Glomerular endothelial cell (primary cell): ENCODE measurements at regions not wholly inside any gene's neighbourhood (a gene's known extent, or its start where the extent isn't known, plus 50 kb on each side); places are given as distances from the start of the nearest gene placed in this dataset.
"Not testable (repeated sequence)": the region's sequence is repeated elsewhere in the genome, so short reads cannot be mapped to it uniquely, and the experiment has no call there.

Source experiments
- DNase-seq: peaks from one replicate; pipeline ENCODE4 v3.0.0-alpha.2; 2011; ENCODE audit warnings: low read depth, low spot score; ENCODE audit errors: extremely low read depth

DNA sequence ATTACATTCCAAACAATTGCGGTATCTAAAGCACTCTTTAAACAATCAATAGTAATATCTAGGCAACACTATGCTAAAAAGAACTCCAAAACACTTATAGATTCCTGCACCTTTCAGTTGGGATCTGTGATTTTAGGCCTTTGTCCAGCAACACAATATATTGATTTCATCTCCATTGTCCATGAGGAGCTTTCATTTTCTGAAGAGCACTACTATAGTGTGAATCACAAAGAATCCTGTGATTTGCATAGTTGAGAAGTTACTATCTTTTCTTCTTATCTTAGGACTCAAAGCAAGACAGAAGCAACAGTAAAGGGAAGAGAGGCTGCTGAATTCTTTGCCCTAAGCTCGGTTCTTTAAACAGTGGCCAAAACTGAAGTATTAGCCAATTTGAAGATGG lies 846.8 kb downstream of the IPMK start:
- no peak for DNase-seq

DNA sequence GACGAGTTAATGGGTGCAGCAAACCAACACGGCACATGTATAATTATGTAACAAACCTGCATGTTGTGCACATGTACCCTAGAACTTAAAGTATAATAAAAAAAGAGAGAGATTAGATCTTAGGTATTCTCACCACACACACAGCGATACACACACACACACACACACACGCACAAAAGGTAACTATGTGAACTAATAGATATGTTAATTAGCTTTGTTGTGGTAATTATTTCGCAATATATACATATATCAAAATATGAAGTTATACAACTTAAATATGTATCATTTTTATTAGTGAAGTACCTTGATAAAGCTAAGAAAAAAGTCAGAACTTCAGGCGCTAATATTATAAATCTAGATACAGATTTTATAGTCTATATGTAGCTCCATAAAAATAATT lies 849.2 kb downstream of the IPMK start:
- no peak for DNase-seq

DNA sequence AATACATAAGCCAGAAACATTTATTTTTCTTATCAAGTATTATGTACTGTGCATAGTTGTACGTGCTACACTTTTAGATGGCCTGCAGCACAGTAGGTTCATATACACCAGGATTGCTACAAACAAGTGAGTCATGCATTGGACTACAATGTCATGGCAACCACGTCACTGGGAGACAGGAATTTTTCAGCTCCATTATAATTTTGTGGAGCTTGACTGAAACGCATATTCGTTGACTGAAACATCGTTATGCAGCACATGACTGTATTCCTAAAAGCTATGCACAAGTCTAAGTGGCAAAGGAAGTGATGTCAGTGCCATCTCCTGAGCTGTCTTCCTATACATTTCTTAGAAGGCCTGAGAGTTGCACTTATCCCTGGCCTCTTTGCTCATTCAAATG lies 871.8 kb downstream of the IPMK start:
- no peak for DNase-seq

DNA sequence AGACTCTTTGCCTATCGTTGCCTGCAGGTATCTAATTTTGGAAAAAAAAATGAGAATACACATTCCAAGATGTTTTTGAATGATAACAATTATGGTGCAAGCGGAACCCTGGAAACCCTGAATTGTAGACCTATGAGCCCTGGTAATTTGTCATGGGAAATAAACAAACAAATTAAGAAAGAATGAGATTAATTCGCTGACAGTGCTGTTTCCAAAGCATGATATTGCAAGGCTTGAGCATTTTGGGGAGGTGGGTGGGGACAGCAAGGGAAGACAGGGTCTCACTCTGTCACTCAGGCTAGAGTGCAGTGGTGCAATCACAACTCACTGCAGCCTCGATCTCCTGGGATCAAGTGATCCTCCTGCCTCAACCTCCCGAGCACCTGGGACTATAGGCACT lies 900.3 kb downstream of the IPMK start:
- no peak for DNase-seq

DNA sequence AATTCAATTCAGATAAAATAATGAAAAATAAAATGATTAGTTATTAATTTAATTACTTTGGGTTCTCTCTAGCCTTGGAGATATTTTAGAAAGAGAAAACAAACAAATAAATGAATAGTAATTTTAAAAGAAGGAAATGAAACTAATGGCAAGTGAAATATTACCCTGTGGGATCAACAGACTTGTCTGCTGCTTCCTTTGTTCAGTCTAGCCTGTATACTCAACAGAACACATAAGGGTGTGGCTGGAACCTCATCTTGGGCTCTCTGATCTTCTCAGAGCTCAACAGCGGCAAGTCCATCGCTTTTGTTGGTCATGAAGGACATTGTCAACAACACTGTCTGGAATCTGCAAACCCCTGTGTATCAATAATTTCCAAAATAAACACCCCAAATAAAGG lies 904.9 kb downstream of the IPMK start:
- DNase-seq, result no peak

DNA sequence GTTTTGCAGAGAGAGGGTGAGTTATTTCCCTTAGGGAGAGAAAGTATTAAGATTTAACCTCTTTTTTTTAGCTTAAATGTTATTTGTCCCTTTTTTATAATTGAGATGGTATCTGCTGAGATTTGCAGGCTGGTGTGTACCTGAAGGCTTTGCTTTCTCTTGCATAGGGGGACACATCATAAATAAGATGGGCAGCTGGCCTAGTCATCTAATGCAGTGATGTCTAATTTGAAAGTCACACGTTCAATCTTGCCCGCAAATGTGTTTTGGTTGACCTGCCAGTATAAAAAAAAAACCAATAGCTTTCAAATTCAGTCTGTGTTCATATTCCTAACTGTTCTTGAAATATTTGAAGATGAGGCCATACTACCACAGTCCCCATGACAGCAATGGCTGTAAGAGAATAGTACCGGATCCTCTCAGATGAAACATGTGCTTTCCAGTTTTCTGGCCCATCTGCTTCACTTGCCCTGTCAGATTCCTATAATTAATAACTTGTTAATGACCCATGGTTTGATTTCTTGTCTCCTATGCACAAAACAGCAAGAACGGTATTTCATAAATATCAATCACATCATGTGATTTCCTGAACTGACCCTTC lies 914.2 kb downstream of the IPMK start:
- DNase-seq, result no peak

DNA sequence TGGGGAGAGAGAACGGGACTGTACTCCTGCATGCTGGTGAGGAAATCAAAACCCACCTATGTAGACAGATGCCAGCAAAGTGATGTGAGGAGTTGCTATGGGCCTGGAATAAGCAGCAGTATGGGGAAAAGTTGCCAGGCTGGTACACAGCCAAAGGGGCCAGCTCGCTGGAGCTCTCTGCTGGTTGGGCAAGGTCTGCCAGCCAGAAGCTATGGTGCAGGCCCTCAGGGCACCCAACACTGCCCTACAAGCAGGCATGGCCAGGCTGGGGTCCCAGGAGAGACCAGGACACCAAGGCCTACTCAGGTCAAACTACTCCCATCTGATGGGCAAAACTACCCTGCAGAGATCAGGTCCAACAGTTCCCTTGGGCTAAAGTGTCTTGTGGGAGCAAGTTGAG lies 916.6 kb downstream of the IPMK start:
- DNase-seq, result no peak

DNA sequence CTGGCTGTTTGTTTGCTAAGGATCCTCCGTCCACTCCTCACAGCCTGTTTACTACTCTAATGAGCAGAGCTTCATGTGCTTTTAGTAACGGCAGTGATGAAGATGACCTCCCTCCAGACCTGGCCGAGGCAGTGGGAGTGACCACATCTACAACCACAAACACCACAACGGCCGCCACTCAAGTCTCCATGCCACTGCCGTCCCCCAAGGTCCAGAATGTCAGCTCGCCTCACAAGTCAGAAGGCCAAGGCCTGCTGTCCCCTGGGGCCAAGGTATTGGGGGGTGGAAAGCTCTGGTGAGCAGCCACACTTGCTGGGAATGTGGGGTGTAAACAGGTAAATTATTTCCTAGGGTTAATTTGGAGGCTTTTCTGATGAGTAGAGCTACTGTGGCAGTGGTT lies 926.4 kb downstream of the IPMK start:
- DNase-seq, result no peak

DNA sequence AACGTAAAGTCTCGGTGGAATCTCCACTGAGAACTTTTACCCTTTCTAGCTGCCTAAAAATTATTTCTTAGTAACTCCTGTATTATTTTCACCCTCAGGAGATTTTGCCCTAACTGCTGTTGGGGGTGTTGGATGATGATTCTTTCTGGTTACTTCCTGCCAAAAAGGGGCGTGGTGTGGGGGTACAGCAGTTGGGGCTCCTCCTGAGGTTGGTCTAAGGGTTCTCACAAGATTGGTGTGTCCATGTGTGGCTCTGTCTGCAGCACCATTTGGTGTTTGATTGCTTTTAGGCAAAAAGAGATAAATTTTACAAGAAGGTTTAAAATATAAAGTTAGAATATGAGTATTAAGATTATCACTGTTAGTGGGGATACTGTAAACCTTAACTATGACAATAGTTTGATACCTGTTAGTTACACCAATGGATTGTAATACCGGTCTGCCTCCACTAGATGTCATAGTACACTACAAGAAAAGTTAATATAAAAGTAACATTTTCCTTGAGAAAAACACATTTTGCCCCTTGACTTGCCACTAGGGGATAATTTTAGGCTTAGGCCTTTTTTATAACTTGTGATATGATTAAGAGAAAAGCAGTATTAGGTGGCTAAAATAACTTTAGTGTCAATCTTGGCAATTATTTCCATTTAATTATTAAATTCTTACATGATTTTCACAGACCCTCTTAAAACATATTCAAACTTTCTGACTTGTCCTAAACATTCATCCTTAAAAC lies 928.7 kb downstream of the IPMK start:
- peak; percentile 10 for DNase-seq

DNA sequence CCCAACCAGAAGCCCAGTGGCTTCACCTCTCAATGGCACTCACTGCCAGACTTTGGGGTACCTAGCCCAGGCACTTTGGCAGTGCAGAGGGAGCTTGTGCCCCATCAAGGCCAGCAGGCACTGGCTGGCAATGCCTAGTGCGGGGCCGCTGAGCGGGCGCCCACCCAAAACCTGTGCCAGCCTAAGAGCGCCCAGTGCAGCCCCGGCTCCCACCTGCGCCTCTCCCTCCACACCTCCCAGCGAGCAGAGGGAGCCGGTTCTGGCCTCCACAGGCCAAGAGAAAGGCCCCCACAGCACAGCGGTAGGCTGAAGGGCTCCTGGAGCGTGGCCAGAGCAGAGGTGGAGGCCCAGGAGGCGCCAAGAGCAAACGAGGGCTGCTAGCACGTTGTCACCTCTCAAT lies 930.8 kb downstream of the IPMK start:
- DNase-seq, result no peak

DNA sequence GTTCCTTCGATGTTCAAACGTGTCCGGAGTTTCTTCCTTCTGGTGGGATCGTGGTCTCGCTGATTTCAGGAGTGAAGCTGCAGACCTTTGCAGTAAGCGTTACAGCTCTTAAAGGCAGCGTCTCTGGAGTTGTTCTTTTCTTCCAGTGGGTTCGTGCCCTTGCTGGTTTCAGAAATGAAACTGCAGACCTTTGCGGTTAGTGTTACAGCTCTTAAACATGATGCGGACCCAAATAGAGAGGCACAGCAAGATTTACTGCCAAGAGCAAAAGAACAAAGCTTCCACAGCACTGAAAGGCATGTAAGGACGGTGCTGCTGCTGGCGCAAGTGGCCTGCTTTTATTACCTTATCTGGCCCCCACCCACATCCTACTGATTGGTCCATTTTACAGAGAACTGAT lies 931.4 kb downstream of the IPMK start:
- no peak for DNase-seq

DNA sequence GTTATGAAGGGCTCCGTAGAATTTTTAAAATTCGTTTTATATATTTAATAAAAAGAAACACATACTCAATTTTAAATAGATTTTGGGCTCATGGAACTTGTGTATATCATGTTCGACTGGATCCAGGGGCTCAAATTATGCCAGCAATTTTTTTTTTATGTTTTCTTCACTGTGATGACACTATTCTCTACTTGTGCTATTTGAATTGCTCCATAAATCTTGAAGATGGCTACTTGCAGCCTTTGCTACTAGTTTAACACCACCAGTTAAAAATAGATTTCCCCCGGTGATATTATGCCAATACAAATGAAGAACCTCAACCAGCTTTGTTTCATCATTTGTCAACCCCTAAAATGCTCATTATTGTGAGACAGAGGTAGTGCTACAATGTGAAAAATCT lies 933.2 kb downstream of the IPMK start:
- no peak for DNase-seq

DNA sequence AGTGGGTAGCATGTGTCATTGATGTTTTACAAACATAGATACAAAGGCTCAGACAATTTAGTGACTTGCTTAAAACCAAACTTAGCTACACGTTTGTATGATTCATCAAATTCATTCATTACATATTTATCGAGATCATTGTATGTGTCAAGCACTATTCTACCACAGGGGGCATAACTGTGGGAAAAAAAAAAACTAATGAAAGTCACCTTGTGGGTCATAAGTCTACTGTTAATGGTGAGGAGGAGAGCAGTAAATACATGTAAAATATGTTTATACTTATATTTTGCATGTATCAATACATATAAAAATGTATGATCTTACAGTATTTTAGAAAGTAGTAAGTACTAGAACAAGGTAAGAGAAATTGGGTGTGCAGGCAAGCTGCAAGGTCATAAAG lies 933.8 kb downstream of the IPMK start:
- no peak for DNase-seq

DNA sequence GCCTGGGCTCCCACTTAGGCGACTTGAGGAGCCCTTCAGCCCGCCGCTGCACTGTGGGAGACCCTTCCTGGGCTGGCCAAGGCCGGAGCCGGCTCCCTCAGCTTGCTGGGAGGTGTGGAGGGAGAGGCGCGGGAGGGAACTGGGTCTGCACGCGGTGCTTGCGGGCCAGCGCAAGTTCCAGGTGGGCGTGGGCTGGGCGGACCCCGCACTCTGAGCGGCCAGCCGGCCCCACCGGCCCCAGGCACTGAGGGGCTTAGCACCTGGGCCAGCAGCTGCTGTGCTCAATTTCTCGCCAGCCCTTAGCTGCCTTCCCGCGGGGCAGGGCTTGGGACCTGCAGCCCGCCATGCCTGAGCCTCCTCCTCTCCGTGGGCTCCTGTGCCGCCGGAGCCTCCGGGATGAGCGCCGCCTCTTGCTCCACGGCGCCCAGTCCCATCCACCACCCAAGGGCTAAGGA lies 946.3 kb downstream of the IPMK start:
- not testable (repeated sequence) for DNase-seq

DNA sequence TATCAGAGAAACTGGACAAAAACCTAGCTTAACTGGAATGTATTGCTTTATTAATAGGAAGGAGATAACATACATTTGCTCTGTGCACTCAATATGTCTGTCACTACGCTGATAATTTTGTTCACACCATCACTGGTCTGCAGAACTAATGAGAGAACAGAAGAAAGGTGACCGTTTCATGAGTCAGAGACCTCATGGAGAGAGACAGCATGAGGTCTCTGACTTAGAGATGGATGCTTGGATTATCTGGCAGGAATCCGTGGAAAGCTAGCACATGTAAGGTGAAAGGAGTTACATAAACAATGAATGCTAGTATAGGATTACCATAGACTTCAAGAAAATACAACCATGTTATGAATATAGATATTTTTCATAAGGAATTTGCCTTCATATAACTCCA lies 947.3 kb downstream of the IPMK start:
- DNase-seq, result no peak

DNA sequence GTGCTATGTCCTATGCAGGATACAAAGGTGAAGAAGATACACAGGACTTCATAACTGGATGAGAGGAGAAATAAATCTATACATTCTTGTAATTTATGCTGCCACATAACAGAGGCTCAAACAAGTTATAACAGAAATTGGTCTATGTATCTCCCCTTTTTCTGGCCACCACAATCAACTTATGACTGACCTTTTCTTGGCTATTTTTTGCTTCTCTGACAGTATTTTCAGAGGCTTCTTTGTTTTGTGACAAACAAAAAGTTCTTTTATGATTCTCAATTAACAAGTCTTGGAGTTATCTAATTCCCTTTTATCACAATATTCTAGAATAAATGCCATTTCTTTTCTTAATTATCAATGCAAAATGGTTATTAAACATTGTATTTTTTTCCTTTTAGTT lies 953.0 kb upstream of the ZWINT start:
- no peak for DNase-seq

DNA sequence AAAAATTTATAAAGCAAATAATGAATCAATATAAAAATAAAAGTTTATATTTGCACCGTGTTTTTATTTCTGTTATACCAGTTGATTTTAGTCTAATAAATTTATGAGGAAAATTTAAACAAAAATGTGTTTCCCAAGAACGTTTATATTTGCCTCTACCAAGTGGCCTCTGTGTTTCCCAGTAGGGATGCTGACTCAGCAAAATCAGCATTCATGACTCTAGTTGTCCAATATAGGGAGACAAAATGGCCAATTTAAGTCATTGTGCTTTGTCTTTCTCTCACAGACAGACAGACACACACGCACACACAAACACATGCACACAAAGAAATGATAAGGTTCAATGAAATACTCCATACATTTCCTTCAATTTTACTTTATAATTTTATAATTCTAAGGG lies 942.5 kb upstream of the ZWINT start:
- DNase-seq, result no peak

DNA sequence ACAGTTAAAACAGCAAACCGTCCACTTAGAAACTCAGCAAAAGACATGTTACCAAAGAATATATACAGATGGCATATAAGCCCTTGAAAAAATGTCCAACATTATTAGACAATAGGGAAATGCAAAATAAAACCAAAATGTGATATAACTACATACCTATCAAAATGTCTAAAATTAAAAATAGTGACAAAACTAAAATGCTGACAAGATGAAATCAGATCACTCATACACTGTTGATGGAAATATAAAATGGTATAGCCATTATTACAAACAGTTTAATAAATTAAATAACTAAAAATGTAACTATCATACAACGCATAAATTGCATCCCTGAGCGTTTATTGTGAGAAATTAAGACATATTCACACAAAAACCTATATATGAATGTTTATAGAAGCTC lies 939.7 kb upstream of the ZWINT start:
- no peak for DNase-seq

DNA sequence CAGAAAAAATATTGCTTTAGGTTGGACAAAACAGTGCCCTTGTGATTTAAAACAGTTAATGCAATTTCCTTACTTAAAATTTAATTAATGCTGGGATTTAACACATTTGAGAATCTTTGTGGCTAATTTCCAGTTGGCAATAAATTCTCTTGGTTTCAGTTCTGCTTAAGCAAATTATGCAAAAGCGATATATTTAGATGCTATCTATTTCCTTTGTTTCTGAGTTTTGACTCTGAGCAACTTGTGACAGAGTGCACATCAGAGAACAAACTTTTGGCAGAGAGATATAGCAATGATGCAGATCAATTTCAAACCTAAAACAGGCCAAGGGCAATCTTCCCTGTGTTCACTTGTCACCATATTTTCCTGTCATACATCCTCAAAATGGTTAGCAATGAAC lies 933.6 kb upstream of the ZWINT start:
- no peak for DNase-seq

DNA sequence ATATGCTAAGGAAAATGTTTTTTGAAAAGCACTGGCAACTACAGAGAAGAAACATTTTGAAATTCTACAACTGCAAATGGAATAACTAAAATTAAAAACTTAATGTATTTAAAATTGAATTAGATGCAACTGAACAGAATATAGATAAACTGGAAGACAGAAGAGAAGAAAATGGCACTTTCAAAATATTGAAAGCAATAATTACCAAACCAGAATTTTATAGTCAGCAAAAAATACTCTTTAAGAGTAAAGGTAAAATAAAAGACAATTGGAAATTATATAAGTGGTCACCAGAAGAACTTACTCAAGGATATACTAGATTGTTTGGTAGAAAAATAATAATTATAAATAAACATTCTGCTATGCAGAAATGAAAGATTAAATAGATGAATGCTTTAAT lies 927.7 kb upstream of the ZWINT start:
- no peak for DNase-seq

DNA sequence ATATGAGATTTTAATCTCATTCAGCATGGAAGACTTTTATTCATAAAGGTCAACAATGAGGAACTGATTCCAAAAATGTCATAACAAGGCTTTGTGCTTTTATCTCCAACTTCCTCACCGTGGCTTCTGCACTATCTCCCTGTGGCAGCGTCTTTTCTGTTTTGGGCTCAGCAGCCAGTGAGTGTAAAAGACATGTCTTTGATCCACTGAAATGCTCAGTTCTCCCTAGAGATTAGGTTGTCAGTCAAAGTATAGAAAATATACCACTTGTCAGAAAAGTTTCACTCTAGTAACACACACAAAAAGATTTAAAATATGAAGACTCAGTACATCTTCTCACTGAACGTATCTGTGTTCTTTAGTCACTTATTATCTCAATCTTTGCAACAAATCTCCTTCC lies 901.8 kb upstream of the ZWINT start:
- no peak for DNase-seq

DNA sequence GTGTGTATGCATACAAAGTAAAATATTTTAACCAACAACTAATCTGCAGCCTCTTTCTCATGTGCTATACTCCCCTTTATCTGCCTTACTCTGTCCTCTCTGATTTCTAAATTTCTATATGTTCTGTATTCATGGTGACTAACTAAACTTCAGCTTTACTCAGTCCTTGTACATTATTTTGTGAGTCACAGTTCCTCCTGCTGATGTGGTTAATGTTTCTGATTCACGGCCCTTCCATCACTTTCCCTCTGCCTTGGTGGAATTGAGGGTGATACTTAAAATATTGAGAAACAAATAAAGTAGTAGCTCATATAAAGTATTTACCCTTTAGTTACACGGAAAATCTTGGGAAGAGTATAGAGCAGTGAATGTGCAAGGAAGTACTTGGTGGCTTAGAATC lies 899.1 kb upstream of the ZWINT start:
- no peak for DNase-seq
